ENCODE measurements at regions not wholly inside any gene's neighbourhood (a gene's known extent, or its start where the extent isn't known, plus 50 kb on each side); places are given as distances from the start of the nearest gene placed in this dataset.

DNA sequence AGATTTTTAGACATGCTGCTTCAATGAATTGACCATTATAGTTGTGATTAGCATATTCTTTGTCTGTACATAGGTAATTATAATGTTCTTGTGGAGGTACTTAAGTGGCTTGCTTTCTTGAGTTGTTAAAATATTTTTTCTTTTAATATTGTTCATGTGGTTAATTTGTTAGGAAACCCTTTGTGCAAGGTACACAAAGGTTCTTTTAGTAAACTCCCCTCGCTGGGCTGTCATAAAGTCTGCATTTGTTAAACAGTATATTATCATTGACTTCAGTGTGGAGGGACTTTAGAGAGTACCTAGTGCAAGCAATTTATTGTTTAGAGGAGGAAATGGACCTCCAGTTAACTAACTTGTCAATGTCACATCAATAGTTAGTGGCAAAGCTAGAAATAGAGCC is 52.5 kb downstream of the DISP1 start:
- TF ChIP-seq, protein P1, sequence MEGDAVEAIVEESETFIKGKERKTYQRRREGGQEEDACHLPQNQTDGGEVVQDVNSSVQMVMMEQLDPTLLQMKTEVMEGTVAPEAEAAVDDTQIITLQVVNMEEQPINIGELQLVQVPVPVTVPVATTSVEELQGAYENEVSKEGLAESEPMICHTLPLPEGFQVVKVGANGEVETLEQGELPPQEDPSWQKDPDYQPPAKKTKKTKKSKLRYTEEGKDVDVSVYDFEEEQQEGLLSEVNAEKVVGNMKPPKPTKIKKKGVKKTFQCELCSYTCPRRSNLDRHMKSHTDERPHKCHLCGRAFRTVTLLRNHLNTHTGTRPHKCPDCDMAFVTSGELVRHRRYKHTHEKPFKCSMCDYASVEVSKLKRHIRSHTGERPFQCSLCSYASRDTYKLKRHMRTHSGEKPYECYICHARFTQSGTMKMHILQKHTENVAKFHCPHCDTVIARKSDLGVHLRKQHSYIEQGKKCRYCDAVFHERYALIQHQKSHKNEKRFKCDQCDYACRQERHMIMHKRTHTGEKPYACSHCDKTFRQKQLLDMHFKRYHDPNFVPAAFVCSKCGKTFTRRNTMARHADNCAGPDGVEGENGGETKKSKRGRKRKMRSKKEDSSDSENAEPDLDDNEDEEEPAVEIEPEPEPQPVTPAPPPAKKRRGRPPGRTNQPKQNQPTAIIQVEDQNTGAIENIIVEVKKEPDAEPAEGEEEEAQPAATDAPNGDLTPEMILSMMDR (IDR thresholded peaks at IDR 0.05; ENCODE audit: borderline replicate concordance, extremely low read depth, low read length, poor library complexity, severe bottlenecking), result no peak
- TF ChIP-seq EZH2 (IDR thresholded peaks at IDR 0.05; ENCODE audit: borderline replicate concordance, low read depth, low read length, severe bottlenecking), result no peak

Data from DND-41 (cell line).